GM21737 (cell line): ENCODE measurements at regions not wholly inside any gene's neighbourhood (a gene's known extent, or its start where the extent isn't known, plus 50 kb on each side); places are given as distances from the start of the nearest gene placed in this dataset.

Experiments used
- ATAC-seq: cut with Tn5 transposase; IDR thresholded peaks from one replicate; pipeline ENCODE4 v1.9.1; 2021; ENCODE audit warnings: mild to moderate bottlenecking, moderate library complexity; ENCODE audit not compliant: unreplicated experiment

- no peak for ATAC-seq
Observed at GRCh38 chr21:19908390-19908789, 1089.8 kb upstream of the NCAM2 start.

- ATAC-seq, result no peak
Observed at GRCh38 chr21:19914028-19914427, 1084.2 kb upstream of the NCAM2 start.

GRCh38 chr21:19921211-19921610 is 1077.0 kb upstream of the NCAM2 start:
- ATAC-seq, result no peak

- no peak for ATAC-seq
Observed at GRCh38 chr21:19922122-19922521, 1076.1 kb upstream of the NCAM2 start.

GRCh38 chr21:19935467-19935866 is 1062.7 kb upstream of the NCAM2 start:
- no peak for ATAC-seq

GRCh38 chr21:19937619-19938018 is 1060.6 kb upstream of the NCAM2 start:
- no peak for ATAC-seq

GRCh38 chr21:19941626-19942025 is 1056.6 kb upstream of the NCAM2 start:
- ATAC-seq, result no peak

- ATAC-seq, result no peak
Observed at GRCh38 chr21:19950347-19950746, 1047.9 kb upstream of the NCAM2 start.

- ATAC-seq, result no peak
Observed at GRCh38 chr21:19969156-19969555, 1029.1 kb upstream of the NCAM2 start.

GRCh38 chr21:19981938-19982337 is 1016.3 kb upstream of the NCAM2 start:
- no peak for ATAC-seq

- no peak for ATAC-seq
Observed at GRCh38 chr21:19986396-19986795, 1011.8 kb upstream of the NCAM2 start.

- ATAC-seq, result no peak
Observed at GRCh38 chr21:19987671-19988070, 1010.5 kb upstream of the NCAM2 start.

GRCh38 chr21:19992540-19992939 is 1005.7 kb upstream of the NCAM2 start:
- ATAC-seq, result no peak

GRCh38 chr21:19993268-19993667 is 1004.9 kb upstream of the NCAM2 start:
- ATAC-seq, result no peak

- no peak for ATAC-seq
Observed at GRCh38 chr21:19995253-19995652, 1003.0 kb upstream of the NCAM2 start.

GRCh38 chr21:19998453-19998852 is 999.8 kb upstream of the NCAM2 start:
- ATAC-seq, result no peak

GRCh38 chr21:19999369-20000272 is 998.6 kb upstream of the NCAM2 start:
- no peak for ATAC-seq

GRCh38 chr21:20004367-20004766 is 993.8 kb upstream of the NCAM2 start:
- no peak for ATAC-seq

GRCh38 chr21:20010691-20011200 is 987.5 kb upstream of the NCAM2 start:
- no peak for ATAC-seq

GRCh38 chr21:20013851-20014250 is 984.4 kb upstream of the NCAM2 start:
- no peak for ATAC-seq

GRCh38 chr21:20016435-20017005 is 981.7 kb upstream of the NCAM2 start:
- no peak for ATAC-seq

GRCh38 chr21:20020026-20020425 is 978.2 kb upstream of the NCAM2 start:
- no peak for ATAC-seq
